Thyroid gland (tissue), 4 donors: ENCODE measurements at regions not wholly inside any gene's neighbourhood (a gene's known extent, or its start where the extent isn't known, plus 50 kb on each side); places are given as distances from the start of the nearest gene placed in this dataset.

Source experiments
- DNase-seq, 2 donors: peaks; one replicate each; pipeline ENCODE4 v3.0.0-alpha.2; 2019
- H3K27ac ChIP-seq, 3 donors: fragments of 200-600 bp; sonication (generic); 1 replicate in 2 of 3; 2 replicates in 1 of 3; pipeline ENCODE4 v1.5.1; 2016 to 2019; ENCODE audit warnings: mild to moderate bottlenecking in 1 of 3, moderate library complexity in 1 of 3
- H3K27me3 ChIP-seq: fragments of 200-600 bp; sonication (generic); one replicate; pipeline ENCODE4 v1.5.1; 2019
- H3K36me3 ChIP-seq, 2 donors: fragments of 200-600 bp; sonication (generic); one replicate each; pipeline ENCODE4 v1.5.1; 2016 to 2019
- H3K4me1 ChIP-seq, 2 donors: fragments of 200-600 bp; sonication (generic); one replicate each; pipeline ENCODE4 v1.5.1; 2017 to 2019
- H3K4me3 ChIP-seq, 3 donors: fragments of 200-600 bp; sonication (generic); replicated peaks in 1 of 3; 1 replicate in 2 of 3; 2 replicates in 1 of 3; pipeline ENCODE4 v1.5.1; 2016; ENCODE audit warnings: mild to moderate bottlenecking in 1 of 3
- H3K9me3 ChIP-seq: fragments of 200-600 bp; sonication (generic); one replicate; pipeline ENCODE4 v1.5.1; 2017
- CTCF ChIP-seq, 6 experiments: fragments of 200-600 bp in 3 of 6; fragments of 450-650 bp in 3 of 6; sonication (generic) in 3 of 6; IDR thresholded peaks; one replicate each; pipeline ENCODE4 v1.5.1; 2016 to 2019; ENCODE audit warnings: antibody characterized with exemption in 6 of 6, mild to moderate bottlenecking in 2 of 6, inconsistent platforms in 1 of 6, moderate library complexity in 1 of 6
- POLR2A ChIP-seq, 2 donors: fragments of 450-650 bp; IDR thresholded peaks; one replicate each; pipeline ENCODE4 v1.6.1; 2017; ENCODE audit warnings: antibody characterized with exemption in 2 of 2, mild to moderate bottlenecking in 2 of 2, moderate library complexity in 1 of 2
- WGBS, 2 donors: methylation state at CpG; one replicate each; pipeline ENCODE4 v1.1.5; 2017; 5-methylcytosine and 5-hydroxymethylcytosine counted together
- intact Hi-C: fragments of 100-400 bp; cut with DNase I; formaldehyde crosslinking; loops from one replicate; pipeline ENCODE4 v1.15.1; 2023

- DNase-seq: no peak
- H3K4me3 ChIP-seq: no peak overlapping the region
- H3K4me1 ChIP-seq: no peaks in the 10 kb centered on the region
- no peaks in the 10 kb centered on the region for H3K9me3 ChIP-seq
- 86 to 87% methylated on average over 1 of the region's 1 CpG for WGBS, 2 donors
- TF ChIP-seq CTCF (IDR thresholded peaks at IDR 0.05): no peak
- TF ChIP-seq POLR2A (IDR thresholded peaks at IDR 0.05): no peak
- no peak overlapping the region for H3K27ac ChIP-seq
- H3K27me3 ChIP-seq: no peaks in the 10 kb centered on the region
- intact Hi-C loops: loop anchor here (10.0 kb wide), 1 partner anchor 112 kb away; no protein-coding TSS in a partner anchor
- no peaks in the 10 kb centered on the region for H3K36me3 ChIP-seq
Observed at GRCh38 chr6:43963203-43963602, 164.0 kb downstream of the MRPL14 start.

DNA sequence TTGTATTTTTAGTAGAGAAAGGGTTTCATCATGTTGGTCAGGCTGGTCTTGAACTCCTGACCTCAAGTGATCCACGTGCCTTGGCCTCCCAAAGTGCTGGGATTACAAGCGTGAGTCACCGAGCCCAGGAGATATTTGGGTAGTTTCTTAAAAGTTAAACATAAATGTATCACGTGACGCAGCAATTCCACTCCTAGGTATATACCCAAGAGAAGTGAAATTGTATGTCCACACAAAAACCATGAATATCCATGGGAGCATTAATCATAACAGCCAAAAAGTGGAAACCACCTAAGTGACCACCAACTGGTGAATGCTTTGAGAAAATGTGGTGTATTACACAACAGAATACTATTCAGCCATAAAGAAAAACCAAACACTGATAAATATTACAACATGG lies 164.8 kb downstream of the MRPL14 start:
- Histone ChIP-seq H3K27me3 (no peaks in the 10 kb centered on the region), H3K4me3 (no peak overlapping the region), H3K36me3 (no peaks in the 10 kb centered on the region), H3K4me1 (no peaks in the 10 kb centered on the region), H3K27ac (no peak overlapping the region), H3K9me3 (no peaks in the 10 kb centered on the region)
- intact Hi-C loops: loop anchor here (10.0 kb wide), 1 partner anchor 112 kb away; no protein-coding TSS in a partner anchor
- DNase-seq: no peak
- no peak for TF ChIP-seq CTCF (IDR thresholded peaks at IDR 0.05)
- TF ChIP-seq POLR2A (IDR thresholded peaks at IDR 0.05): no peak
- 93 to 95% methylated on average over 5 of the region's 5 CpGs for WGBS, 2 donors

- Histone ChIP-seq H3K36me3 (no peaks in the 10 kb centered on the region), H3K4me1 (peaks cover 0 to 7% of the 10 kb centered on the region in 2 donors), H3K4me3 (no peak overlapping the region), H3K27ac (no peak overlapping the region), H3K27me3 (no peaks in the 10 kb centered on the region), H3K9me3 (no peaks in the 10 kb centered on the region)
- no peak for DNase-seq
- intact Hi-C loops: loop anchor here (10.0 kb wide), 1 partner anchor 292 kb away; no protein-coding TSS in a partner anchor
- TF ChIP-seq POLR2A (IDR thresholded peaks at IDR 0.05): no peak
- no peak for TF ChIP-seq CTCF (IDR thresholded peaks at IDR 0.05)
- 56 to 68% methylated on average over 3 of the region's 3 CpGs for WGBS, 2 donors
Observed at GRCh38 chr6:43957273-43957672, 170.0 kb downstream of the MRPL14 start.

- H3K27ac ChIP-seq: no peak overlapping the region
- H3K27me3 ChIP-seq: no peaks in the 10 kb centered on the region
- no peak overlapping the region for H3K4me3 ChIP-seq
- intact Hi-C loops: loop anchor here (10.0 kb wide), 1 partner anchor 292 kb away; no protein-coding TSS in a partner anchor
- WGBS, 2 donors: 94 to 97% methylated on average over 3 of the region's 3 CpGs
- TF ChIP-seq POLR2A (IDR thresholded peaks at IDR 0.05) (no peak), CTCF (IDR thresholded peaks at IDR 0.05) (no peak)
- no peak for DNase-seq
- no peaks in the 10 kb centered on the region for H3K9me3 ChIP-seq
- H3K4me1 ChIP-seq: peaks cover 0 to 14% of the 10 kb centered on the region in 2 donors
- no peaks in the 10 kb centered on the region for H3K36me3 ChIP-seq
Observed at GRCh38 chr6:43956478-43956877, 170.8 kb downstream of the MRPL14 start.

GRCh38 chr6:43954311-43955131 lies 172.7 kb downstream of the MRPL14 start:
- no peak for TF ChIP-seq CTCF (IDR thresholded peaks at IDR 0.05)
- no peak for TF ChIP-seq POLR2A (IDR thresholded peaks at IDR 0.05)
- Histone ChIP-seq H3K9me3 (no peaks in the 10 kb centered on the region), H3K4me1 (peaks cover 5 to 22% of the 10 kb centered on the region in 2 donors), H3K36me3 (no peaks in the 10 kb centered on the region), H3K27ac (no peak overlapping the region), H3K4me3 (no peak overlapping the region), H3K27me3 (no peaks in the 10 kb centered on the region)
- DNase-seq: no peak
- 80 to 89% methylated on average over 9 to 11 of the region's 12 CpGs for WGBS, 2 donors
- intact Hi-C loops: loop anchor here (10.0 kb wide), 1 partner anchor 290 kb away; no protein-coding TSS in a partner anchor
